CD14-positive monocyte (primary cell): ENCODE measurements at regions not wholly inside any gene's neighbourhood (a gene's known extent, or its start where the extent isn't known, plus 50 kb on each side); places are given as distances from the start of the nearest gene placed in this dataset.

Experiments used
- DNase-seq, 3 donors: peaks; one replicate each; pipeline ENCODE4 v3.0.0-alpha.2; 2011 to 2022
- H2AFZ ChIP-seq: 2 replicates; pipeline ENCODE4 v1.6.0; 2012; ENCODE audit warnings: mild to moderate bottlenecking, low read depth, low read length, inconsistent platforms; ENCODE audit not compliant: insufficient read depth, poor library complexity, severe bottlenecking
- H3K27ac ChIP-seq, 2 donors: 1 replicate in 1 of 2; 2 replicates in 1 of 2; pipeline ENCODE4 v1.5.1; 2012 to 2013; ENCODE audit warnings: low read length in 2 of 2, control low read depth in 1 of 2, inconsistent platforms in 1 of 2, low read depth in 1 of 2, mild to moderate bottlenecking in 1 of 2
- H3K27me3 ChIP-seq, 2 donors: one replicate each; pipeline versions ENCODE4 v1.6.0 to v1.6.1; 2011 to 2013; ENCODE audit warnings: low read length in 2 of 2; ENCODE audit not compliant: control insufficient read depth in 2 of 2, insufficient read depth in 2 of 2
- H3K36me3 ChIP-seq, 2 donors: replicated peaks in 1 of 2; 1 replicate in 1 of 2; 2 replicates in 1 of 2; pipeline versions ENCODE4 v1.5.1 to v1.6.1; 2012 to 2013; ENCODE audit warnings: low read length in 2 of 2, control low read depth in 1 of 2, inconsistent platforms in 1 of 2, mild to moderate bottlenecking in 1 of 2; ENCODE audit not compliant: insufficient read depth in 2 of 2, control insufficient read depth in 1 of 2
- H3K4me1 ChIP-seq, 2 donors: 1 replicate in 1 of 2; 2 replicates in 1 of 2; pipeline versions ENCODE4 v1.5.1 to v1.6.1; 2012 to 2013; ENCODE audit warnings: low read length in 2 of 2, control low read depth in 1 of 2, inconsistent platforms in 1 of 2, mild to moderate bottlenecking in 1 of 2, moderate library complexity in 1 of 2; ENCODE audit not compliant: insufficient read depth in 2 of 2, control insufficient read depth in 1 of 2
- H3K4me2 ChIP-seq: replicated peaks from 2 replicates; pipeline ENCODE3; 2012; ENCODE audit warnings: low read length, moderate library complexity, mild to moderate bottlenecking; ENCODE audit not compliant: poor library complexity, severe bottlenecking; ENCODE audit errors: extremely low read depth
- H3K4me3 ChIP-seq, 3 experiments: fragments of 200-600 bp in 1 of 3; sonication (generic) in 1 of 3; replicated peaks in 1 of 3; 1 replicate in 2 of 3; 2 replicates in 1 of 3; pipeline ENCODE4 v1.5.1; 2011 to 2013; ENCODE audit warnings: low read length in 3 of 3, mild to moderate bottlenecking in 3 of 3, control low read depth in 2 of 3, low read depth in 2 of 3, inconsistent platforms in 1 of 3, moderate library complexity in 1 of 3
- H3K79me2 ChIP-seq: 2 replicates; pipeline ENCODE4 v1.6.0; 2012; ENCODE audit warnings: mild to moderate bottlenecking, control low read depth, inconsistent platforms, low read length, moderate library complexity; ENCODE audit not compliant: insufficient read depth
- H3K9ac ChIP-seq: 2 replicates; pipeline ENCODE4 v1.6.0; 2017; ENCODE audit warnings: low read length, mild to moderate bottlenecking; ENCODE audit not compliant: insufficient read depth, poor library complexity, severe bottlenecking
- H3K9me3 ChIP-seq, 2 donors: replicated peaks in 1 of 2; 1 replicate in 1 of 2; 2 replicates in 1 of 2; pipeline versions ENCODE4 v1.5.1 to v1.6.1; 2012 to 2013; ENCODE audit warnings: low read length in 2 of 2, control low read depth in 1 of 2; ENCODE audit not compliant: control insufficient read depth in 1 of 2, insufficient read depth in 1 of 2
- H4K20me1 ChIP-seq: 2 replicates; pipeline ENCODE4 v1.6.0; 2012; ENCODE audit warnings: mild to moderate bottlenecking, low read length, control low read depth, moderate library complexity; ENCODE audit not compliant: insufficient read depth
- H3K27ac Mint-ChIP-seq, 7 donors: one replicate each; pipeline ENCODE4 v1.8.0; 2020; ENCODE audit warnings: mild to moderate bottlenecking in 7 of 7, mixed read lengths in 7 of 7, moderate library complexity in 6 of 7, inconsistent platforms in 2 of 7
- H3K27me3 Mint-ChIP-seq, 3 donors: one replicate each; pipeline ENCODE4 v1.8.0; 2021 to 2022; ENCODE audit warnings: low read depth in 3 of 3, mild to moderate bottlenecking in 3 of 3, mixed read lengths in 3 of 3, moderate library complexity in 3 of 3, inconsistent platforms in 1 of 3
- H3K36me3 Mint-ChIP-seq, 2 donors: one replicate each; pipeline ENCODE4 v1.8.0; 2020; ENCODE audit warnings: mixed read lengths in 2 of 2, inconsistent platforms in 1 of 2, mild to moderate bottlenecking in 1 of 2
- H3K4me1 Mint-ChIP-seq: one replicate; pipeline ENCODE4 v1.8.0; 2020; ENCODE audit warnings: mild to moderate bottlenecking, mixed read lengths
- H3K4me3 Mint-ChIP-seq, 2 donors: one replicate each; pipeline ENCODE4 v1.8.0; 2020; ENCODE audit warnings: mild to moderate bottlenecking in 2 of 2, mixed read lengths in 2 of 2, moderate library complexity in 1 of 2
- H3K9me3 Mint-ChIP-seq, 7 donors: one replicate each; pipeline ENCODE4 v1.8.0; 2020 to 2022; ENCODE audit warnings: mixed read lengths in 7 of 7, mild to moderate bottlenecking in 6 of 7, moderate library complexity in 6 of 7, inconsistent platforms in 2 of 7
- WGBS: methylation state at CpG from one replicate; pipeline ENCODE4 v1.1.5; 2013; ENCODE audit warnings: missing lambda C conversion rate; ENCODE audit not compliant: insufficient coverage; 5-methylcytosine and 5-hydroxymethylcytosine counted together
- intact Hi-C, 2 donors: fragments of 100-400 bp; cut with micrococcal nuclease; formaldehyde crosslinking; loops; one replicate each; pipeline versions ENCODE4 v1.15.0 to v1.15.1; 2023
- TF ChIP-seq, protein P1 (sequence below): fragments of 200-600 bp; IDR thresholded peaks from one replicate; pipeline ENCODE4 v1.8.0; 2022; ENCODE audit warnings: antibody characterized with exemption, mild to moderate bottlenecking

- H4K20me1 ChIP-seq = no peaks in the 10 kb centered on the region
- no peaks in the 10 kb centered on the region for H3K4me1 ChIP-seq
- no peak overlapping the region for H3K4me3 Mint-ChIP-seq
- no peak overlapping the region for H3K4me3 ChIP-seq
- H3K9ac ChIP-seq = no peak overlapping the region
- H3K27ac ChIP-seq = no peak overlapping the region
- no peak for DNase-seq
- no peaks in the 10 kb centered on the region for H3K4me1 Mint-ChIP-seq
- H3K9me3 ChIP-seq = peaks cover 8 to 10% of the 10 kb centered on the region in 2 donors
- H3K27ac Mint-ChIP-seq = no peak overlapping the region
- no peaks in the 10 kb centered on the region for H3K36me3 ChIP-seq
- H3K4me2 ChIP-seq = no peak overlapping the region
- peaks cover 2 to 14% (median 4%) of the 10 kb centered on the region in 7 donors for H3K9me3 Mint-ChIP-seq
- intact Hi-C loops = no loop called here
- H3K27me3 ChIP-seq = no peaks in the 10 kb centered on the region
- H2AFZ ChIP-seq = no peak overlapping the region
- TF ChIP-seq, protein P1, sequence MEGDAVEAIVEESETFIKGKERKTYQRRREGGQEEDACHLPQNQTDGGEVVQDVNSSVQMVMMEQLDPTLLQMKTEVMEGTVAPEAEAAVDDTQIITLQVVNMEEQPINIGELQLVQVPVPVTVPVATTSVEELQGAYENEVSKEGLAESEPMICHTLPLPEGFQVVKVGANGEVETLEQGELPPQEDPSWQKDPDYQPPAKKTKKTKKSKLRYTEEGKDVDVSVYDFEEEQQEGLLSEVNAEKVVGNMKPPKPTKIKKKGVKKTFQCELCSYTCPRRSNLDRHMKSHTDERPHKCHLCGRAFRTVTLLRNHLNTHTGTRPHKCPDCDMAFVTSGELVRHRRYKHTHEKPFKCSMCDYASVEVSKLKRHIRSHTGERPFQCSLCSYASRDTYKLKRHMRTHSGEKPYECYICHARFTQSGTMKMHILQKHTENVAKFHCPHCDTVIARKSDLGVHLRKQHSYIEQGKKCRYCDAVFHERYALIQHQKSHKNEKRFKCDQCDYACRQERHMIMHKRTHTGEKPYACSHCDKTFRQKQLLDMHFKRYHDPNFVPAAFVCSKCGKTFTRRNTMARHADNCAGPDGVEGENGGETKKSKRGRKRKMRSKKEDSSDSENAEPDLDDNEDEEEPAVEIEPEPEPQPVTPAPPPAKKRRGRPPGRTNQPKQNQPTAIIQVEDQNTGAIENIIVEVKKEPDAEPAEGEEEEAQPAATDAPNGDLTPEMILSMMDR = no peak
- peaks cover 0 to 1% (median 0%) of the 10 kb centered on the region in 3 donors for H3K27me3 Mint-ChIP-seq
- 0% methylated on average over 1 of the region's 2 CpGs for WGBS
- H3K79me2 ChIP-seq = no peaks in the 10 kb centered on the region
- no peaks in the 10 kb centered on the region for H3K36me3 Mint-ChIP-seq
Observed at GRCh38 chr13:85543144-85543543, 256.1 kb downstream of the SLITRK6 start.

DNA sequence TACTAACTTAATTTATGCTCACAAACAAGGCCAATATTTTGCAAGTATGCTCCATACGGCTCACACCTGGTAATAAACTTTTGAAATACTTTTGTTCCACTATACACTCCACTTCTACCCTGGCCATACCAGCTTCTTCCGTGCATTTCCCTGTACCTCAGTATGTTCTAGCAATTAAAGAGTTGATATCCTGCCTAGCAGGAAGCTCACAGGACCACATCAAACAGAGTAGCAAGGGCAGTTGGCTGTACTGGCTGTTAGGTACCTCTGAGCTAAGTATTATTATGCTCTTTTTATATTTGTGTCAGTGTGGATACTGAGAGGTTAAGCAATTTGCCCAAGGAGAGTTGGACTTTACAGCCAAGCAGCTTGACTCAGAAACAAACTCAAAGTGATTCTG, 257.7 kb downstream of the SLITRK6 start:
- intact Hi-C loops = no loop called here
- no peak for DNase-seq

More for the DNA sequence above, 257.7 kb downstream of the SLITRK6 start:
- Histone ChIP-seq H2AFZ (no peak overlapping the region), H3K4me1 (no peaks in the 10 kb centered on the region), H3K4me3 (no peak overlapping the region), H3K27me3 (no peaks in the 10 kb centered on the region), H3K36me3 (no peaks in the 10 kb centered on the region), H3K79me2 (no peaks in the 10 kb centered on the region), H3K27ac (no peak overlapping the region), H3K9me3 (no peaks in the 10 kb centered on the region), H3K9ac (no peak overlapping the region), H4K20me1 (no peaks in the 10 kb centered on the region), H3K4me2 (no peak overlapping the region)
- peaks cover 0 to 3% (median 0%) of the 10 kb centered on the region in 7 donors for H3K9me3 Mint-ChIP-seq
- no peaks in the 10 kb centered on the region for H3K4me1 Mint-ChIP-seq
- no peak overlapping the region for H3K4me3 Mint-ChIP-seq
- 36% methylated on average over 2 of the region's 2 CpGs for WGBS
- H3K27me3 Mint-ChIP-seq = peaks cover 0 to 1% (median 0%) of the 10 kb centered on the region in 3 donors
- TF ChIP-seq, protein P1 = no peak
- peak overlapping the region in 1 of 7 donors; percentile 28 for H3K27ac Mint-ChIP-seq
- H3K36me3 Mint-ChIP-seq = no peaks in the 10 kb centered on the region
